ENCODE measurements at regions not wholly inside any gene's neighbourhood (a gene's known extent, or its start where the extent isn't known, plus 50 kb on each side); places are given as distances from the start of the nearest gene placed in this dataset.

DNA sequence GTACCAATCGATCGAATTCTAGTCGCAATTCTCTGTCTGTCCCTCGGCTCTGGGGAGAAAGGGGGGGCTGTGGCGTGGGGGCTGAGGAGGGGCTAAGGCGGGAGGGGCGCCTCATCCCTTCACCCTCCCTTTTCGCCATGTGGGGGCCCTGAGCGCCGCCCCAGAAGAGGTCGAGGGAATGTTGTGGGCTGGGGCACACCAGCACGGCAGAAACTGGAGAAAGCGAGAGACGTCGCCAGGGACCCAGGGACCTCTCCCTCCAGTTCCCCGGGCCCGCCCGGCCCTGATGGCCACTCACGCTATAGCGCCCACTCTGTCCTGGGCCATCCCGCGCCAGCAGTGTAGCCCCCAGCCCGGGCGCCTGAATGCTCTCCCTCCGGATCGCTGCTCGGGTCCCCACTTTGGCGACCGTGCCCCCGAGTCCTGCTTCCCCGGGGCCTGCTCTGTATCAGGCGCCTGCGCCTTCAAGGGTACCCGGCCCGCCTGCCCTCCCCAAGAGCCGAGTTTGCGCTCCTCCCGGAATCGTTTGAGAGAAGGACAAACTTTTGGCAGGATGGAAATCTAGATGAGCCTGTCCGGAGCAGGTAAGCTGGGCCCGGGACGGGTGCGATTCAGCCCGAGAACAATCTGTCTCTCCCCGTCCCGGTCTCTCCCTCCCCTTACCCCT, 62.6 kb downstream of the SMUG1 start:
- ATAC-seq (ENCODE audit: low FRiP score in 2 of 2) (peak; percentile 57 to 79), DNase-seq (peak in 1 of 2 donors; percentile 82)
- H3K4me3 ChIP-seq = peak overlapping the region in 3 of 4 donors; percentile 33 to 50 (median 45)
- WGBS, 2 donors = 2 to 6% methylated on average over 12 to 28 of the region's 46 CpGs
- peaks cover 13 to 18% (median 14%) of the 10 kb centered on the region in 4 donors for H3K4me1 ChIP-seq
- no peaks in the 10 kb centered on the region for H3K36me3 ChIP-seq
- no peaks in the 10 kb centered on the region for H3K9me3 ChIP-seq
- TF ChIP-seq, protein P1, sequence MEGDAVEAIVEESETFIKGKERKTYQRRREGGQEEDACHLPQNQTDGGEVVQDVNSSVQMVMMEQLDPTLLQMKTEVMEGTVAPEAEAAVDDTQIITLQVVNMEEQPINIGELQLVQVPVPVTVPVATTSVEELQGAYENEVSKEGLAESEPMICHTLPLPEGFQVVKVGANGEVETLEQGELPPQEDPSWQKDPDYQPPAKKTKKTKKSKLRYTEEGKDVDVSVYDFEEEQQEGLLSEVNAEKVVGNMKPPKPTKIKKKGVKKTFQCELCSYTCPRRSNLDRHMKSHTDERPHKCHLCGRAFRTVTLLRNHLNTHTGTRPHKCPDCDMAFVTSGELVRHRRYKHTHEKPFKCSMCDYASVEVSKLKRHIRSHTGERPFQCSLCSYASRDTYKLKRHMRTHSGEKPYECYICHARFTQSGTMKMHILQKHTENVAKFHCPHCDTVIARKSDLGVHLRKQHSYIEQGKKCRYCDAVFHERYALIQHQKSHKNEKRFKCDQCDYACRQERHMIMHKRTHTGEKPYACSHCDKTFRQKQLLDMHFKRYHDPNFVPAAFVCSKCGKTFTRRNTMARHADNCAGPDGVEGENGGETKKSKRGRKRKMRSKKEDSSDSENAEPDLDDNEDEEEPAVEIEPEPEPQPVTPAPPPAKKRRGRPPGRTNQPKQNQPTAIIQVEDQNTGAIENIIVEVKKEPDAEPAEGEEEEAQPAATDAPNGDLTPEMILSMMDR (IDR thresholded peaks at IDR 0.05) = no peak
- TF ChIP-seq POLR2AphosphoS5 (IDR thresholded peaks at IDR 0.05) = no peak
- no peak for TF ChIP-seq POLR2A (IDR thresholded peaks at IDR 0.05)
- no peak for TF ChIP-seq EP300 (IDR thresholded peaks at IDR 0.05)
- H3K27me3 ChIP-seq = peaks cover 2 to 15% (median 6%) of the 10 kb centered on the region in 4 donors
- H3K27ac ChIP-seq = peak overlapping the region in 2 of 4 donors; percentile 9 to 37

DNA sequence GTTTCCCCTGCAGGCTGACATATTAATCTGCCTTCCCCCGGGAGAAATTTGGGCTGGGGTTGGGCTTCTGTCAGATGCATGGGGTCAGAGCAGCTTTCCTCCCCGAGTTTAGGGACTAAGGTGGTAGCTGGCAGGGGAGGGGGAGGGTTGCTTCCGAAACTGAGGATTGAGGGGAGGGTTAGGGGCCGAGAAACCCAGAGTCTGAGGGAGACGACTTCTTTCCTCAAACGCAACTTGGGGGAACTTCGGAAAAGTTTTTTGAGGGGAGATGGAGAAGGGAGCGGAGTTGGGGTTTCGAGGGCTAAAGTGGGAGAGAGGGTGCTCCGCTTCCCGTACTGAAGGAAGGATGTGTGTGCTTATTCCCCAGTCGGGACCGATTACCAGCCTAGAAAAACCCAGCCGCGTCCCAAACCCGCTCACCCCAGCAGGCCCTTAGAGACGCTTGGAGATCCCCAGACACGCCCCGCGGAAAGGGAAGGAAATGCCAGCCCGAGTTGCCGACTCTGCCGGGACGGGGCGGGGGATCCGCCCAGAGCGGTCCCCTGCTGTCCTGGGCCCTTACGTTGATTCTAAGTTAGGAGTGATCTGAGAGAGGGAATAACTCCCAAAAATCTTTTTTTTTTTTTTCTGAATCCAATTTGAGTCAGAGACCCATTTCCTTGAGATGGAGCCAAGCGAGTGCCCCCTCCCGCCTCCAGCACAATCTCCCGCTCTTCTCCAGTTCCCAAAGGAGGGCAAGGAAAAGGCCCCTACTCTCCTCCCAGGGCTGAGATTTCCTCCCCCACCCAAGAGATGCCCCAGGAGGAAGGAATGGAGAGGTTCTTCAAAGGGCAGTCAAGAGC, 61.9 kb downstream of the SMUG1 start:
- peaks cover 2 to 15% (median 6%) of the 10 kb centered on the region in 4 donors for H3K27me3 ChIP-seq
- peak overlapping the region in 3 of 4 donors; percentile 33 to 50 (median 45) for H3K4me3 ChIP-seq
- H3K27ac ChIP-seq = peak overlapping the region in 2 of 4 donors; percentile 9 to 37
- H3K9me3 ChIP-seq = no peaks in the 10 kb centered on the region
- H3K36me3 ChIP-seq = no peaks in the 10 kb centered on the region
- TF ChIP-seq, protein P1 (IDR thresholded peaks at IDR 0.05) = no peak
- TF ChIP-seq POLR2A (IDR thresholded peaks at IDR 0.05) = peak in 1 of 4 donors; percentile 17
- peaks cover 13 to 18% (median 14%) of the 10 kb centered on the region in 4 donors for H3K4me1 ChIP-seq
- 9% methylated on average over 31 of the region's 31 CpGs for WGBS, 2 donors
- DNase-seq = peak; percentile 24 to 79
- ATAC-seq (ENCODE audit: low FRiP score in 2 of 2) = peak; percentile 69 to 93

DNA sequence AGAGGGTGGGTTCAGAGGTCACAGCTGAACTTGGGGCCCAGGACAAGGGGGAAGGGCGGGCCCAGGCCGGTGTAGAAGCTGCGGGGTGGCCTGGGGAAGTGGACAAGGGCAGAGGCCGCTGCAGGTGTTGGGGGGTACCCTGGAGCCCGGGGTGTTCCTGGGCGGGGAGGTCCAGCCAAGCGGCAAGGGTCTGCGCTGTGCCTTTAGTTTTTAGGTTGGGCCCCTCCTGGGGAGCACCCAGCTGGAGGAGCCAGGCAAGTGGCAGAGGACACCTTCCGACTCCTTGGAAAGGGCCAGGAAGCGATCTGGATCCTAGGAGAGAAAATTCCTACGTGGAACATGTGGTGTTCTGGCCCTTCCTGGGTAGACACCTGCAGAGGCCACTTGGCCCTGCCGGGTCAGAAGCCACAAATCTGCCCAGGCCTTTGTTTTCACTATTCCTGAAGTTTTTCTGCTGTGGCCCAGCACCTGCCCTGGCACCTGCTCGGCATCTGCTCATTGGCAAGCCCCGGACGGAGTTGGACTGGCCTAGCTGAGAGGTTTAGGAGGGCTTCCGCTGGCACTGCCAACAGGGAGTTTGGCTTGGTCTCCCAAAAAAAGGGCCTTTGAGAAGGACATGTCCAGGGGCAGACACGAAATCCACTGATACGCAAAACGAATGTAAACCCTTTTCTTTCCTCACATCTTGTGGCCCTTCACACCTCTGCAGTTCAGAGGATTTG, 61.1 kb downstream of the SMUG1 start:
- Histone ChIP-seq H3K4me3 (peak overlapping the region in 1 of 4 donors; percentile 50), H3K9me3 (no peaks in the 10 kb centered on the region), H3K27me3 (peaks cover 2 to 15% (median 6%) of the 10 kb centered on the region in 4 donors), H3K4me1 (peaks cover 13 to 18% (median 14%) of the 10 kb centered on the region in 4 donors), H3K27ac (no peak overlapping the region), H3K36me3 (no peaks in the 10 kb centered on the region)
- ATAC-seq (ENCODE audit: low FRiP score in 2 of 2) (peak in 1 of 2 donors; percentile 14), DNase-seq (no peak)
- 77 to 86% methylated on average over 14 to 19 of the region's 19 CpGs for WGBS, 2 donors
- TF ChIP-seq POLR2AphosphoS5 (IDR thresholded peaks at IDR 0.05) (no peak), POLR2A (IDR thresholded peaks at IDR 0.05) (no peak), EP300 (IDR thresholded peaks at IDR 0.05) (no peak)
- TF ChIP-seq, protein P1 (IDR thresholded peaks at IDR 0.05) = no peak

DNA sequence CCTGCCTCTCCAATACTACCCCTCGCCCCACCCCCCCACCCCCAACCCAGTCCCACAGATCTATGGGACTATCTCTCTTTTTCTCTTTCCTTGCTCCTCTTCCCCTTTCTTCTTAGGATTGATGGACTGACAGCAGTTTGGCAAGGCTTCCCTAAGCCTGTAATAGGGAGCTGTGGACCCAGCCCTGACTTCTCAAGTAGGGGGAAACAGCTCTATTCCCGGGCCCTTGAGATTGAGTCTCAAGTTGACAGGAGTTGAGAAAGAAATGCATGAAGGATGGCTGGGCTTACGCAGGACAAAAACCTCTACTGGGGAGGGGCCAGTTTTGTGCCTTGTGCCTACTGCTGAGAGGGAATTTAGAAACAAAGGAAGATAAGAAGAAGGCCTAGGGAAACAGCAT, 60.4 kb downstream of the SMUG1 start:
- no peak overlapping the region for H3K4me3 ChIP-seq
- ATAC-seq (ENCODE audit: low FRiP score in 2 of 2) (no peak), DNase-seq (no peak)
- peaks cover 2 to 15% (median 6%) of the 10 kb centered on the region in 4 donors for H3K27me3 ChIP-seq
- WGBS, 2 donors = 68 to 72% methylated on average over 3 of the region's 3 CpGs
- TF ChIP-seq POLR2A (IDR thresholded peaks at IDR 0.05) (no peak), POLR2AphosphoS5 (IDR thresholded peaks at IDR 0.05) (no peak), EP300 (IDR thresholded peaks at IDR 0.05) (no peak)
- TF ChIP-seq, protein P1 (IDR thresholded peaks at IDR 0.05) = no peak
- H3K9me3 ChIP-seq = no peaks in the 10 kb centered on the region
- no peaks in the 10 kb centered on the region for H3K36me3 ChIP-seq
- peaks cover 13 to 18% (median 14%) of the 10 kb centered on the region in 4 donors for H3K4me1 ChIP-seq
- no peak overlapping the region for H3K27ac ChIP-seq
